Left lobe of liver (tissue), 2 donors: ENCODE measurements at regions not wholly inside any gene's neighbourhood (a gene's known extent, or its start where the extent isn't known, plus 50 kb on each side); places are given as distances from the start of the nearest gene placed in this dataset.
"Not testable (repeated sequence)": the region's sequence is repeated elsewhere in the genome, so short reads cannot be mapped to it uniquely, and the experiment has no call there.

Experiments used
- ATAC-seq: fragments of 200-7000 bp; cut with Tn5 transposase; one replicate; pipeline ENCODE4 v1.9.1; 2020; ENCODE audit warnings: mild to moderate bottlenecking, moderate library complexity
- DNase-seq: peaks from one replicate; pipeline ENCODE4 v3.0.0-alpha.2; 2020; ENCODE audit warnings: low spot score
- donor health status: DM: no; HTN: no; CAD: no; lungs with moderate emphysema.
- donor health status: DM: no; HTN: yes; CAD: no.

DNA sequence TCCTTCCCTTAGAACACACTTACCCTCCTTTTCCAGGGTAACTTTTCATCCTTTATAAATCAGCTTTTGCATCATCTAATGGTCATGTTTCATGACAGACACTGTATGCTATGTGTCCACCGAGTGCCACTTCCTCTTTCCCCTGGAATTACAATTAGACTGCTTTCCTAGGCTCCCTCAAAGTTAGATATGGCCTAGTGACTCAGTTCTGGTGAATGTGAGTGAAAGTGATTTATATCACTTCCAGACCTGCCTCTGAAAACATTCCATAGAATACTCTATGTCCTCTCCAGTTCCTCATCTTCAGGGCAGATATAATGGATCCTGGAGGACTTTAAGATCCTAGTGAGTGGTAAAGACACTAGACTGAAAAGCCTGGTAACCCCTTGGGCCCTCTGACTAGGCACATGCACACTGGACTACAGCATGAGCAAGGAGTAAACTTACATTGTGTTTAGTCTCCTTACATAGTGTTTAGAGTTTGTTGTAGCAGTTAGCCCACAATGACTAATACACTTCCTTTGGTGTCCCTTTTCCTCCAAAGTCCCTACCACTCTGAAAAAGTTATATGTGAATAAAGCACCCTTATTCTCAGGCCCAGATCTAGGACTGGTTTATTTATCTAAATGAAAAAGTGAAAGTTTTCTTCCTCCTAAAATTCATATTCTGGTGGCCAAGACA lies 59.3 kb downstream of the GPR88 start:
- ATAC-seq (no peak), DNase-seq (no peak)

DNA sequence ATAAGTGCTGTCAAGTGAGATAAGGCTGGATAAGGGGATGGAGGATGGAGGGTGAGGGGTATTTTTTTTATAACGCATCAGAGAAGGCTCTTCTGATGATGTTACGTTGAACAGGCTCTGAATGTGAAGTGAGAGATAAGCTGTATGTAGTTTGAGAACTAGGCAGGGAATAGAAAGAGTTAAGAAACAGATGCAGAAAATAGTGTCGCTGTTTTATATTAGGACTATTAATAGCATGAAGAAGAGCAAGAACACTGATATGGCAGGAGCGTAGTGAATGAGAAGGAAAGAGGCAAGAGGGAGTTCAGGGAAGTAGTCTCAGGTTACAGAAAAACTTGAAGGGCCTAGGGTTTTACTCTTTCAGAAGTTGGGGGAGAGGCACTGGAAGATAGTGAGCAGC lies 59.8 kb downstream of the GPR88 start:
- ATAC-seq (no peak), DNase-seq (no peak)

DNA sequence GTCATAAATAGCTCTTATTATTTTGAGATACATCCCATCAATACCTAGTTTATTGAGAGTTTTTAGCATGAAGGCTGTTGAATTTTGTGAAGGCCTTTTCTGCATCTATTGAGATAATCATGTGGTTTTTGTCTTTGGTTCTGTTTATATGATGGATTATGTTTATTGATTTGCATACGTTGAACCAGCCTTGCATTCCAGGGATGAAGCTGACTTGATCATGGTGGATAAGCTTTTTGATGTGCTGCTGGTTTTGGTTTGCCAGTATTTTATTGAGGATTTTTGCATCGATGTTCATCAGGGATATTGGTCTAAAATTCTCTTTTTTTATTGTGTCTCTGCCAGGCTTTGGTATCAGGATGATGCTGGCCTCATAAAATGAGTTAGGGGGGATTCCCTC lies 62.4 kb downstream of the GPR88 start:
- DNase-seq, ATAC-seq: not testable (repeated sequence)

DNA sequence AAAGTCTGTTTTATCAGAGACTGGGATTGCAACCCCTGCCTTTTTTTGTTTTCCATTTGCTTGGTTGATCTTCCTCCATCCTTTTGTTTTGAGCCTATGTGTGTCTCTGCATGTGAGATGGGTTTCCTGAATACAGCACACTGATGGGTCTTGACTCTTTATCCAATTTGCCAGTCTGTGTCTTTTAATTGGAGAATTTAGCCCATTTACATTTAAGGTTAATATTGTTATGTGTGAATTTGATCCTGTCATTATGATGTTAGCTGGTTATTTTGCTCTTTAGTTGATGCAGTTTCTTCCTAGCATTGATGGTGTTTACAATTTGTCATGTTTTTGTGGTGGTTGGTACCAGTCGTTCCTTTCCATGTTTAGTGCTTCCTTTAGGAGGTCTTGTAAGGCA lies 64.1 kb downstream of the GPR88 start:
- not testable (repeated sequence) for DNase-seq, ATAC-seq

DNA sequence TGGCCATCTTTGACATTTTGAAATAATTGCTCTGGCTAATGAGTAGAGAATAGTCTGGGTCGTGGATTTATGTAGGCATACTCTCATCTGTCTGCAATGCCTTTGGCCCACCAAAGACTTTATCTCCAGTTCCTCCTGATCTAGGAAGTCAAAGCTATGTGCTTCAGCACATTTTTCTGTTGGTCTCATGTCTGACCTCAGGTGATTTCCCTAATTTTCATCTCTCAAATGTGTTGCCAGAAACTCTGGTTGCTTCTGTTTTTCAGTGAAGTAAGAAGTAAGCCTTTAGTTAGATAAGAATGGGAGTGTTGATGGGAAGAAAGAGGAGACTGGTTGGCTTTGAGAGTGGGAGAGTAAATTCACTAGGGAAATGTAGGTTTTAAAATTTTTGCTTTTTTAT lies 66.4 kb downstream of the GPR88 start:
- no peak for ATAC-seq

DNA sequence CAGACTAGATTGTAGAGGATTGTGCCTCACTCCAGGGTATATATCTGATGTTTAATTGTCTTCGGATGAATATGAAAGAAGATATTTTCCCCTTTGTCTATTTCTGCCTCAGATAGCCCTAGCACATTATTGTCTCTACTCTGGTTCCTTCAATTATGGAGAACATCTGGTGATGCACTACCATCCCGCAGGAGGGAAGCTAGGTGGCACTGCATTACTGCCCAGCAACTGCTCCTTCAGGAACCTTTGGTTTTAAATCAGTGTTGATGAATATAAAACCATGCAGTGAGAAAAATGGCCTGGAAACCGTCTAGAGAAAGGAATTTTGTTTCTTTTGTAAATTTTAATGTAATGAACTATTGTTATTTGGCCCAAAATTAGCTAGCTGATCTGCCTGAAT lies 68.5 kb downstream of the GPR88 start:
- ATAC-seq (peak; percentile 97), DNase-seq (no peak)

More for the DNA sequence above, 66.4 kb downstream of the GPR88 start:
- no peak for DNase-seq

DNA sequence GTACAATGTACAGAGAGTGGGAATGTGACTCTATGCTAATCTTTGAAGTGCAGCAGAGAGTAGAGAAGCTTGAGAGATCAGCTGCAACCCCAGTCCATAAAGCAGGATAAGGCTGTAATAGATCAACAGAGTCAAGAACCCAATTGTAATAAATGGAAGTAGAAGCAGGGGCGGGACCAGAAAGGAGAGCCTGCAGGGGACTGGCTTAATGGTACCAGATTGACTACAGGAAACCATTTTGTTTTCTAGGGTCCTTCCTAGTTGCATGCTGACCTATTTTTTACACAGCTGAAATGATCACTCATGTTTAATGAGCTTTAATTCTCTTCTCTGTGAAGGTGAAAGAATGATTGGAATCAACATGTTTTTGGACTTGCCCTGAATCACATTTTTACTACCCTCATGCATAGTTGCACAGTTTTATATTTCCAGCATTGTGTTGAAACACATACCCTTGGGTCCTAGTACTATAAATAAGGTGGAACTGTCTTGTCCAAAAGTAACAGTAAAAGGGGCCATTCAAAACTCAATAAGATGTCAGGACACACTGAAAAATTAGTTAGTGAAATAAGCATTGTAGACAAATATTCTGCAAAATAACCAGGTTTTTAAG lies 69.8 kb downstream of the GPR88 start:
- ATAC-seq (no peak), DNase-seq (no peak)

DNA sequence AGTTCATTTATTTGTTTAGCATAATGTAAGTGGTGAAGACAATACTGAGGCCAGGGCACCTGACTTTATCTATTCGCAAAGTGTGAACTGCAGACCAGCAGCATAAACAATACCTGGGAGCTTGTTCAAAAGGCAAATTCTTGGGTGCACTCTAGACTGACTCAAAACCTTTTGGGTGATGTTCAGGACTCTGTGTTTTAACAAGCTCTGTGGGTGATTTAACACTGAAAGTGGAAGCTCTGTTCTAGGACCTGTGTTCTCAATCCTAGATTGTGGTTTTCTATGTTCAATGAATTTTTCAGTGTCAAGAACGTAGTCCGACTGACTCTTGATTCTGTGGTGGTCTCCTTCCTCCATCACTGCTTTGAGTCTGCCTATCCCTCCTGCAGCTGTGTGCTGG lies 71.9 kb downstream of the GPR88 start:
- ATAC-seq (no peak), DNase-seq (no peak)

DNA sequence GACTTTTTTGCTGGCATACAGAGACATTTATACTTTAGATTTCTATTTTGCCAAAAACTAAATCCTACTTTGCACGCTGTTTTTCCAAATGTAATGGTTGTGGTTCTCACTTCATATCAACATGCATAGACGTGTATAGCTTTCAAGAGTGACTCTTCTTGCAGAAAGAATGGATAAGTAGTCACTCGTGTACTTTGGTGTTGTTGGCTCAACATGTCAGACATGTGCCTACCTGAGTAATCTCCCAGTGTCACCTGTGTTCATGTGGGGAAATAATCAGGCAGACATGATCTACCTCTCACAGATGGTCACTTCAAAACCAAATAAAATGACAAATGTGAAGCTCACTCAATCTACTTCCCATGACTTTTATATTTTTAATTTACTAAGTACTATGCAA lies 73.1 kb downstream of the GPR88 start:
- DNase-seq (no peak), ATAC-seq (no peak)

DNA sequence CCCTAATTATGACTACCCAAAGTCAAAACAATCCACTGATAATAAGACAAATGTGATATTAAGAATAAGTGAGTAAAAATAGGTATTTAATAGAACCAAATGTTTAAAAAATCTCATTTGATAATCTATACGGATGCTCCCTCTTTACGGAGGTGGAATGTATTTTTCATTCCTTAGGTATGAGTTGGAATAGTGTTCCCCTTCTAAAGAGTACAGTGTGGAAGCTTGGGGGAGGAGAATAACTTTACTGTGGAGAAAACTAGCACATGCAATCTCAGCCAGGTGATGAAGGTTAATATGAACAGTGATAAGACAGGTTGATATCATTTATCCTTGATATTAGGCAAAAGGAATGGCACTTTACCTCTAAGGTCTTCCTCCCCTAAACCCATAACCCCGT lies 74.6 kb downstream of the GPR88 start:
- ATAC-seq, result no peak
- DNase-seq, result no peak

DNA sequence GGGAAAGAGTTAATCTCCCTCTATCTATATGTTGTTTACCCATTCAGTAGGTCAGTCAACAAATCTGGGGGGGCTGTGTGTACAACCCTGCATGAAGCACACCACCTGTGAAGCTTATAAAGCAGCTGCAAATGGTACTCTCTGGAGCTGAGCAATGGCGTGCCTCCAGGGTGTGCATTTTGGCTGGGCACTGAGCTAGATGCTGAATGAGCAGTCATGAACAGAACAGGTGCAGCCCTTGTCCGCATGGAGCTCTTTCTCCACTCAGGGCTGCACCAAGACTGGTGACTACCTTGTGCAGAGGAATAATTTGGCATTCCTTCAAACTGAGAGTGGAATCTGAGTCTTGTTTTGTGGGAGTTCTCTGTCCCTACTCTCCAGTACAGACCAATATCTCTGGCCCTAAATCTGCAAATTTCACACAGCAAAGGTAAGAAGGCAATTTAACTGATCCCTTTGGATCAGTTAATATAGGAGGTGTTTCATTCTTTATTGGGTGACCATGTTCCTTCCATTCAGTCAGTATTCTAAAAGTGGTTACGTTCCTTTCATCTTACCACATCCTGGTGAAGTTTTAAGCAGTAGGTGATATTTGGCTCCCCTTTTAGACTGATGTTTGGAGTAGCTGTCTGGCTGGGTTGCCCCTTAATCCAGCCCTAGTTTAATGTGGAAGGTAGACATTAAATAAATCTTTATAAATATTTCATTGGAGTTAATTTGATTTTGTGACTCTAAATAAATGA lies 76.0 kb downstream of the GPR88 start:
- DNase-seq, result no peak
- ATAC-seq, result peak; percentile 36

DNA sequence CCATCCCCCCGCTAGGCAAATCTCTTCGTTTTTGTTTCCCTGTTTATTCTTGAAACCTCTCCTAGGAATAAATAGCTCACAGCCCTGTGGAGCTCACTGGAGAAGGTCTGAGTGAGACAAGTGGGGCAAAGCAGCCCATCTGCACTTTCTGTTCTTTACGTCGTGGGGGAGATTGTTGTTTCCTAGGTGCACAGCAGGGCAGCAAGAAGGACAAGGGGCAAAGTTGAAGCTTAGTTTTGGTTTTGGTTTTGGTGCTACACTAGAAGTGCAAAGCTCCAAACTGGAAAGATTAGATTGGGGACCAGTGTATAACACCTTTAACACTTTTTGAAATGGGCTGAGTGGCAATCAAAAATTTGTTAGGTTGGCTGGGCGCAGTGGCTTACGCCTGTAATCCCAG lies 76.6 kb downstream of the GPR88 start:
- ATAC-seq (peak; percentile 79), DNase-seq (no peak)

DNA sequence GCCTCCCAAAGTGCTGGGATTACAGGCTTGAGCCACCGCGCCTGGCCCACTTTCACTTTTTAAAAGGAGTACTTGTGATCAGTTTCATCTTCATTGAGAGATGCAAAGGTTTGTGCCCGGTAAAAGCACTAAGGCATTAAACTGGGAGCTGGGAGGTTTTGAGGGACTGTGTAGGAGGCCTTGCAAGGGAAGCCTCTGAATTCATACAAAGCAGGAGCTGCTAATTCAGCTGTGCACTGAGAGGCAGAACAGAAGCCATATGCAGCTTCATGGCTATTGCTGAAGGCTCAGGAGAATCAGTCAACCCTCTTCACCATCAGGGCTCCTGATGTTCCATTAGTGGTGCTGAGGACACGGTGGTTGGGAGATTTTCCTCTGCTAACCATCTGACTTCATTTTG lies 77.7 kb downstream of the GPR88 start:
- ATAC-seq (peak; percentile 25), DNase-seq (no peak)

DNA sequence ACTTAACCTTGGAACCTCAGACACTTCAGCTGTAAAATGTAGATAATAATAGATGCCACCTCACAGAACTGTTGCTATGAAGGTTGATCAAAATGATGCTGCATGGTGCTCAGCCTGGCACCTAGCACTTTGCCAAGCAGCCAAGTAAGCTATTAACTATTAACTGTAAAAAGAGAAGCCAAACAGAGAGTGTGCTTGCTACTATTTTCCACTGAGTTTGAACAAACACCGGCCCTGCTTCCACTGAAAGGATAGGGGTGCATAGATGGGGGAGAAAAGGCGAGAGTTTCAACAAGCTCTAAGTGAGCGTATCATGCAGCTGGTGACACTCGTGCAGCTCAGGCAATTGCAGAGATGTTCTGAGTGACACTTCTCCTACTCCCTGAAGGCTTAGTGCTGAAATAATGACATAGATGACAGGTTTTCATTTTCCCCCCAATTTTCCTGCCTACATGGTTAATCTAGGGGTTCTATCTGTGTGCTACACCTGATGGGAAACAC lies 78.2 kb downstream of the GPR88 start:
- DNase-seq (no peak), ATAC-seq (peak; percentile 86)

DNA sequence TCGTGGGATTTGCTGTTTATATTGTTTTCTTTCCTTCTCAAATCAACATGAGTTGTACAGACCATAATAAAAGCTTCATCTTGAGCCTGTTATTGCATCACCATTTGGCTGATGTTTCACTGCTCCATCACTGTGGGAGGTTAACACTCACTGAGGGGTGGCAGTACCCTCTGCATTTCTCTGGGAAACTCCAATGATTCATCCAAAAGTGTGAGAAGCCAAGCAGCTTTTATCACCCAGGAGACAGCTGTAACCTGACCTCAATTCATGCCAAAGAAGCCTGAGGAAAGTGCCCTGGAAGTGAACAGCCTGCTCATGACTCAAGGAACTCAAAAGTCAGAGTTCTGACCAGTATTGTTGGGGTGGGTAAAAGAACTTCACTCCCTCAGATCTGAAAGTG lies 84.1 kb downstream of the GPR88 start:
- ATAC-seq, result no peak
- no peak for DNase-seq

DNA sequence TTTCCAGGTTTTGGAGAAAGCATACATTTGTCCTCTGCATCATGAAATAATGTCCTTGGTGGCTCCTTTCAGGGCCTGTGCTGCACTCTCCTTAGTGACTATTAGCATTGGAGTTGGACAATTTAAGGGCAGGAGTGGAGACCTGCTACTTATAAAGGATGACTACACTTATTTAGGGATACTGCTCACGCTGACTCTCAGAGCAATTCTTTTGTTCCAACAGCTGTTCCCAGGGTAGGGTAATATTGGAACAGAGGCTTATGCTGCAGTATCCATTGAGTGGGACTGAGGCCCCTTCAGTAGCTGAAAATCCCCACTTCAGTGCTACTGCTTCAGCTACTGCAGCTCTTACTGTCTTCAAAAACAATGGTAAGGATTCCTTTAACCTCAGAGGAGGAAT lies 84.6 kb downstream of the GPR88 start:
- no peak for ATAC-seq

DNA sequence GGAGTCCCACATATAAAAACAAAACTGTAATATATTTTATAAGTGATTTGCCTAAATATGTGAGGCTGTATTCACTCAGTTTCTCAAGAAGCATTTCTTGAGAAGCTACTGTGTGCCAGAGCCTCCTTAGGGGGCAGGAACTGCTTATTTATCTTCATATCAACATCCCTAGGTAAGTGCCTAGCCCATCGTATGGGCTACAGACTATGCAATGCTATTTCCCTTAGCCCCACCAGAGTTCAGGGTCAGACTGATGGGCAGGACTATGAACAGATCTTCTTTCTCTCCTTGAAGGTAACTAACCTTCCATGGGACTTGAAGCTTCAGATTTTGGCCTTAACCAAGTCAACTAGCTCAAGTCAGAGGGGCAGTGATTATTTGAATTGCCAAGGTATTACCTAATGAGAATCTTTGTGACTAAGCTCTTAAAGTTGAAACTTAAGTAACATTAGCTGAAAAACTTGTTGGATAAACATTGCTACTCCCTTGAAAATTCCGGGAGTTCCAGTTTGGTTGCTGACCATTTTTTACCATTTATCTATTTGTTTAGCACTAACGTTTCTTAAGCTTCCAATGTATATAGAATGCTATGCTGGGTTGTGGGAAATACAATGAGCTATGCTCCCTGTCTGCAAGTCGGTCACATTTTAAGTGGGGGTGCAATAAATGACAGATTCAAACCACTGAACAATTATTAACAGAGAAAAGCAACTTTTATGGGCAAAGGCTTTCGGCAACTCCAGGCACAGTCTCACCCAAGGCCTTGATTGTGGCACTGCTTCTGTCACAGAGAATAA lies 85.2 kb downstream of the GPR88 start:
- ATAC-seq, result peak; percentile 60
- DNase-seq, result no peak

More for the DNA sequence above, 84.6 kb downstream of the GPR88 start:
- DNase-seq, result no peak

DNA sequence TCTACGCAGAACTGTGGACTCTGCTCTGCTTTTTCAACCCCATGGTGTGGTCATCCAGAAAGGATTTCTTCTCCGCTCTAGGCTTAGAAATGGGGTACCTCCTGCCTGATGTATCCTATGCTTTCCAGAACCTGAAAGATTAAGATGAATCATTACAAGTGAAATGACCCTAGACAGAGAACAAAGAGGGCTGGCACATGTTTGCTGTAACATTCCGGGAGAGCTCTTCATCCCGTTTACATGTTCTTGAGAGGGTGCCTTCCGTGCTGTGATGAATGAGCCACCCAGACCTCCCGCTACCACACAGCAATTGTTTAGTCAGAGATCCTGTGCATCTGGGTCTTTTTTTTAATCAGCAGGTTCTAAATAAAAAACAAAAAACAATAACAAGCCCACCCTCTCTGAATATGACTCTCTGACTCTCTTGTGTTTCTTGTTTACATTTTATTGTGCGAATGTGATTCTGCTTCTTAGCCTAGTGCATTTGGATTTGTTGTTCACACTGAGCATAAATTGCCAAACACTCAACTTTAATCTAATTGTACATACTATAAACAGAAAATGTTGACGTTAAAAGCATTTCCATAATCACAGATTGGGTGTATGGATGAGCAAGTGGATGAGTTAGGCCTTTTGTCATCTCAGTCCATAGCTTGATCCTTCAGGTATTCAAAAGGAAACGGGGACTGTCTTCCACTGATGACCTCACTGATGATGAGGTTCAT lies 87.1 kb downstream of the GPR88 start:
- ATAC-seq, result no peak
- DNase-seq, result no peak

DNA sequence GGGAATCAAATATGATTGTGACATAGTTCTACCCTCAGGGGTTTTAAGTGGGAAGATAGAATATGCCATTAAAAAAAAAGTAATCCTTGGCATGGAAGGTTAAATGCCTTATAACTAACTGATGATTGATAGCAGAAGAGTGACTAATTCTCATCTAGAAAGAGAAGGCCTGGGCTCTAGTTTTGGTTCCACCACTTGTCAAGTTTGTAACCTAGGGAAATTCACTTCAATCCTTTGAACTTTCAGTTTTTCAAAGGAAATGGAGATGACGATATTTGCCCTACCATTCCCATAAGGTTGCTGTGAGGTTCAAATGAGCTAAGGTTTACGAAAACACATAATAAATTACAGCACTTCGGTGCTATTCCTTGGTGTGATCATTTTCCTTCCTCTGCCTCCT lies 88.5 kb downstream of the GPR88 start:
- DNase-seq (no peak), ATAC-seq (no peak)

DNA sequence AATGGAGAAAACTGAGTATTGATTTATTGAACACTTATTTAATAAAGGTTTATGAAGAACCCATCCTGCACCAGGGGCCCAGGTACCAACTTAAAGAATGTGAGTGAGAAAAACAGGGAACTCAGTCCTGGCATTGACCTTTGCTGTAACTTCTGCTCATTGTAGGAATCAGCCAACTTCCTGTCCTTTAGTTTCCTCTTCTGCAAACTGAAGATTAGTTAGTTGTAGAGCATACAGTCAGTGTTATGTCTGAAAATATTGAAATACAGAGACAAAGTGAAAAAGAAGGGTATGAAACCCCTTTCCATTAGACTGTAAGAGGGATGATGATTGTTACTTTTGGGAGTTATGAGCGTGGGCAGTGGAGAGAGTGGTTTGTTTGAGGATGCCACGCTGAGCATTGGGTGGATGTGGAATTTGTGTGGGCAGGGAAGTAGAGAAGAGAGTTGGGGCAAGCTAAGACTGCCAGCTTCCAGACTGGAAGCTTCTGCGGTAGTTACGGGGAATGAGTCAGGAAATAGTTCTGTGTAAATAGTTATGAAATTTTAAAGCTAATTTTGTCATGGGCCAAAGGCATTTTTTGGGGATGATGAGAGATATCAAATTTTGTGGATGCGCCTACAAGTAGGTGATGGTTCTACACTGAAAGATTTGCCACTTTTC lies 89.2 kb downstream of the GPR88 start:
- DNase-seq, result no peak
- ATAC-seq, result no peak
